ENCODE measurements at regions not wholly inside any gene's neighbourhood (a gene's known extent, or its start where the extent isn't known, plus 50 kb on each side); places are given as distances from the start of the nearest gene placed in this dataset.
"Not testable (repeated sequence)": the region's sequence is repeated elsewhere in the genome, so short reads cannot be mapped to it uniquely, and the experiment has no call there.

- DNase-seq = no peak
Measured at GRCh38 chr3:80701349-80701748, 933.6 kb upstream of the ROBO1 start.

- no peak for DNase-seq
Measured at GRCh38 chr3:80697291-80697690, 929.5 kb upstream of the ROBO1 start.

- DNase-seq = no peak
Measured at GRCh38 chr3:80696280-80696679, 928.5 kb upstream of the ROBO1 start.

GRCh38 chr3:80688814-80689213, 921.0 kb upstream of the ROBO1 start:
- DNase-seq = peak in 1 of 2 experiments; percentile 19

GRCh38 chr3:80682951-80683350, 915.2 kb upstream of the ROBO1 start:
- no peak for DNase-seq

GRCh38 chr3:80682235-80682634, 914.4 kb upstream of the ROBO1 start:
- DNase-seq = no peak

- DNase-seq = peak in 1 of 2 experiments; percentile 45
Measured at GRCh38 chr3:80677796-80678195, 910.0 kb upstream of the ROBO1 start.

GRCh38 chr3:80676866-80677265, 909.1 kb upstream of the ROBO1 start:
- DNase-seq = no peak

GRCh38 chr3:80676261-80676660, 908.5 kb upstream of the ROBO1 start:
- peak; percentile 60 to 79 for DNase-seq

- DNase-seq = no peak
Measured at GRCh38 chr3:80675790-80676189, 908.0 kb upstream of the ROBO1 start.

GRCh38 chr3:80668600-80669294, 900.9 kb upstream of the ROBO1 start:
- no peak for DNase-seq

GRCh38 chr3:80668100-80668499, 900.3 kb upstream of the ROBO1 start:
- no peak for DNase-seq

- DNase-seq = no peak
Measured at GRCh38 chr3:80663426-80663825, 895.6 kb upstream of the ROBO1 start.

GRCh38 chr3:80655216-80655615, 887.4 kb upstream of the ROBO1 start:
- DNase-seq = peak; percentile 33 to 71

- DNase-seq = no peak
Measured at GRCh38 chr3:80649170-80649569, 881.4 kb upstream of the ROBO1 start.

GRCh38 chr3:80643421-80643820, 875.6 kb upstream of the ROBO1 start:
- DNase-seq = peak; percentile 89 to 96

GRCh38 chr3:80618295-80619256, 850.8 kb upstream of the ROBO1 start:
- no peak for DNase-seq

GRCh38 chr3:80612366-80612765, 844.6 kb upstream of the ROBO1 start:
- DNase-seq = no peak

GRCh38 chr3:80608072-80608471, 840.3 kb upstream of the ROBO1 start:
- DNase-seq = not testable (repeated sequence)

GRCh38 chr3:80606073-80606472, 838.3 kb upstream of the ROBO1 start:
- peak in 1 of 2 experiments; percentile 6 for DNase-seq

- no peak for DNase-seq
Measured at GRCh38 chr3:80601479-80601878, 833.7 kb upstream of the ROBO1 start.

GRCh38 chr3:80592792-80593191, 825.0 kb upstream of the ROBO1 start:
- DNase-seq = no peak

GRCh38 chr3:80586338-80586737, 818.5 kb upstream of the ROBO1 start:
- no peak for DNase-seq

GRCh38 chr3:80580146-80580545, 812.3 kb upstream of the ROBO1 start:
- no peak for DNase-seq

All from NCI-H524 (cell line).